ENCODE measurements at regions not wholly inside any gene's neighbourhood (a gene's known extent, or its start where the extent isn't known, plus 50 kb on each side); places are given as distances from the start of the nearest gene placed in this dataset.
"Not testable (repeated sequence)": the region's sequence is repeated elsewhere in the genome, so short reads cannot be mapped to it uniquely, and the experiment has no call there.

DNA sequence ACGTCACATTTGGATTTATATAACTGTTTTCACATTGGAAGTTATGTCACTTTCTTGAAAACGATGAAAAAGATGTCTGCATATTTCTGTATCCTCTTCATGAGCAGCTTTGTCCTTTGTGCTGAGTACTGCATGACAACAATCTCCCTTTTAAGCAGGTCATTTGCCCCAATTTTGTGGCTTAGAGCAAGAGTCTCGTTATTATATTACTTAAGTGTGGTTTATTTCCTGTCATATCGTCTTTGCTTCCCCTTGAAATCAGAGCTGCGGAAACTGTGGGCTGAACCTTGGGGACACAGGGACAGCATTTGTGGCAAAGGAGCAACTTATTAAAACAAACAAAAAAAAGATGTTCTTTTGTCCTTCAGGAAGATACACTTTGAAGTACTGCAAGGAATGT lies 254.0 kb upstream of the DSEL start:
- TF ChIP-seq, protein P1, sequence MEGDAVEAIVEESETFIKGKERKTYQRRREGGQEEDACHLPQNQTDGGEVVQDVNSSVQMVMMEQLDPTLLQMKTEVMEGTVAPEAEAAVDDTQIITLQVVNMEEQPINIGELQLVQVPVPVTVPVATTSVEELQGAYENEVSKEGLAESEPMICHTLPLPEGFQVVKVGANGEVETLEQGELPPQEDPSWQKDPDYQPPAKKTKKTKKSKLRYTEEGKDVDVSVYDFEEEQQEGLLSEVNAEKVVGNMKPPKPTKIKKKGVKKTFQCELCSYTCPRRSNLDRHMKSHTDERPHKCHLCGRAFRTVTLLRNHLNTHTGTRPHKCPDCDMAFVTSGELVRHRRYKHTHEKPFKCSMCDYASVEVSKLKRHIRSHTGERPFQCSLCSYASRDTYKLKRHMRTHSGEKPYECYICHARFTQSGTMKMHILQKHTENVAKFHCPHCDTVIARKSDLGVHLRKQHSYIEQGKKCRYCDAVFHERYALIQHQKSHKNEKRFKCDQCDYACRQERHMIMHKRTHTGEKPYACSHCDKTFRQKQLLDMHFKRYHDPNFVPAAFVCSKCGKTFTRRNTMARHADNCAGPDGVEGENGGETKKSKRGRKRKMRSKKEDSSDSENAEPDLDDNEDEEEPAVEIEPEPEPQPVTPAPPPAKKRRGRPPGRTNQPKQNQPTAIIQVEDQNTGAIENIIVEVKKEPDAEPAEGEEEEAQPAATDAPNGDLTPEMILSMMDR (IDR thresholded peaks at IDR 0.05; ENCODE audit: insufficient read depth, low read depth, low read length) = no peak
- DNase-seq (ENCODE audit: low read depth) = no peak
- Histone ChIP-seq H3K4me3 (ENCODE audit: low read depth, low read length) (no peak overlapping the region), H3K36me3 (ENCODE audit: control insufficient read depth, insufficient read depth, low read length) (no peaks in the 10 kb centered on the region), H3K27me3 (ENCODE audit: control insufficient read depth, insufficient read depth, low read length) (no peaks in the 10 kb centered on the region)
- ChIA-PET CTCF (no interaction called here), POLR2A (no interaction called here)

DNA sequence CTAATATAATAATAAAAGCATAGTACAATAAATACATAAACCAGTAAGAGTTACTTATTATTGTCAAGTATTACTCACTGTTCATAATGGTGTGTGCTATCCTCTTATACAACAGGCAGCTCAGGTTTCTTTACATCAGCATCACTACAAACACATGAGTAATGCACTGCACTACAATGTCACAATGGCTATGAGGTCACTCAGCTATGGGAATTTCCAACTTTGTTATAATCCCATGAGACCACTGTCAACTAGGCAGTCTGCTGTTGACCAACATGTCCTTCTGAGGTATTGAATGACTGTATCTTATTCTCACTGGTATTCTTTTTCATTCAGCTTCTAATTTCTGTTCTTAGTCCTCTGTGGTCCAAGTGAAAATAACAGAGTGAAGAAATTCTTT lies 250.4 kb upstream of the DSEL start:
- DNase-seq (ENCODE audit: low read depth) = peak; percentile 36
- no peaks in the 10 kb centered on the region for H3K27me3 ChIP-seq (ENCODE audit: control insufficient read depth, insufficient read depth, low read length)
- ChIA-PET CTCF (no interaction called here), POLR2A (no interaction called here)
- H3K4me3 ChIP-seq (ENCODE audit: low read depth, low read length) = no peak overlapping the region
- TF ChIP-seq, protein P1 (IDR thresholded peaks at IDR 0.05; ENCODE audit: insufficient read depth, low read depth, low read length) = no peak
- H3K36me3 ChIP-seq (ENCODE audit: control insufficient read depth, insufficient read depth, low read length) = no peaks in the 10 kb centered on the region

DNA sequence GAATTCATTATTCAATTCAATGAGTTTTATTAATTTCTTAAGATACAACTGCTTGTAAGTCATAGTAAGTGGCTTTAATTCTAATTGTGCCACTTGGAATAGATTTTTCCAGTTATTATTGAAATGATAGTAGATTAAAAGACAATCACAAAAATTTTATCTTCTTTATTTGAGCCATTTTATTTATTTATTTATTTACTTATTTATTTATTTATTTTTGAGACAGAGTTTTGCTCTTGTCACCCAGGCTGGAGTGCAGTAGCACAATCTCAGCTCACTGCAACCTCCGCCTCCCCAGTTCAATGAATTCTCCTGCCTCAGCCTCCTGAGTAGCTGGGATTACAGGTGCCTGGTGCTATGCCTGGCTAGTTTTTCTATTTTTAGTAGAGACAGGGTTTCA lies 235.7 kb upstream of the DSEL start:
- H3K36me3 ChIP-seq (ENCODE audit: control insufficient read depth, insufficient read depth, low read length); POLR2A ChIA-PET; H3K27me3 ChIP-seq (ENCODE audit: control insufficient read depth, insufficient read depth, low read length); CTCF ChIA-PET; H3K4me3 ChIP-seq (ENCODE audit: low read depth, low read length); DNase-seq (ENCODE audit: low read depth): not testable (repeated sequence)

DNA sequence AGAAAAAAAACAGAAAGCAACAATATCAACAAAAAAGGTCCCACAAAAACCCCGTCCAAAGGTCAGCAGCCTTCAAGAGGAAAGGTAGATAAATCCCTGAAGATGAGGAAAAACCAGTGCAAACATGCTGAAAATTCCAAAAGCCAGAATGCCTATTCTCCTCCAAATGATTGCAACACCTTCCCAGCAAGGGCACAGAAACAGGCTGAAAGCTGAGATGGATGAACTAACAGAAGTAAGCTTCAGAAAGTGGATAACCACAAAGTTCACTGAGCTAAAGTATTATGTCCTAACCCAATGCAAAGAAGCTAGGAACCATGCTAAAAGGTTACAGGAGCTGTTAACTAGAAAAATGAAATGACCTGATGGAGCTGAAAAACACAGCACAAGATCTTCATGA lies 226.4 kb upstream of the DSEL start:
- H3K27me3 ChIP-seq (ENCODE audit: control insufficient read depth, insufficient read depth, low read length) = no peaks in the 10 kb centered on the region
- POLR2A ChIA-PET = no interaction called here
- no peak for DNase-seq (ENCODE audit: low read depth)
- no peak overlapping the region for H3K4me3 ChIP-seq (ENCODE audit: low read depth, low read length)
- H3K36me3 ChIP-seq (ENCODE audit: control insufficient read depth, insufficient read depth, low read length) = no peaks in the 10 kb centered on the region
- TF ChIP-seq, protein P1 (IDR thresholded peaks at IDR 0.05; ENCODE audit: insufficient read depth, low read depth, low read length) = no peak
- CTCF ChIA-PET = interaction anchor here (1.3 to 1.5 kb wide), 2 partner anchors 10 to 17 kb away, joined by 3 to 7 read pairs; no protein-coding TSS in a partner anchor

DNA sequence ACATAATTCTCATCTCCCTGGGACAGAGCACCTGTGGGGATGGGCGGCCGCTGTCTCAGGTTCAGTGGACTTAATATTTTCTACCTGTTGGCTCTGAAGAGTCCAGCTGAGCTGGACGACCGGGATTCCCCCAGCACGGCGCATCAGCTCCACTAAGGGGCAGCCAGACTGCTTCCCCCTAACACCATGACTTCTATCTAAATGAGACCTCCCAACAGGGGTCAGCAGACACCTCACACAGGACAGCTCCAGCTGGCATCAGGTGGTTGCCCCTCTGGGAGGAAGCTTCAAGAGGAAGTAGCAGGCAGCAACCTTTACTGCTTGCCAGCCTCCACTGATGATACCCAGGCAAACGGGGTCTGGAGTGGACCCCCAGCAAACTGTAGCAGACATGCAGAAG lies 226.0 kb upstream of the DSEL start:
- DNase-seq (ENCODE audit: low read depth) = no peak
- TF ChIP-seq, protein P1 (IDR thresholded peaks at IDR 0.05; ENCODE audit: insufficient read depth, low read depth, low read length) = no peak
- CTCF ChIA-PET = interaction anchor here (1.3 to 1.5 kb wide), 2 partner anchors 10 to 17 kb away, joined by 3 to 7 read pairs; no protein-coding TSS in a partner anchor

DNA sequence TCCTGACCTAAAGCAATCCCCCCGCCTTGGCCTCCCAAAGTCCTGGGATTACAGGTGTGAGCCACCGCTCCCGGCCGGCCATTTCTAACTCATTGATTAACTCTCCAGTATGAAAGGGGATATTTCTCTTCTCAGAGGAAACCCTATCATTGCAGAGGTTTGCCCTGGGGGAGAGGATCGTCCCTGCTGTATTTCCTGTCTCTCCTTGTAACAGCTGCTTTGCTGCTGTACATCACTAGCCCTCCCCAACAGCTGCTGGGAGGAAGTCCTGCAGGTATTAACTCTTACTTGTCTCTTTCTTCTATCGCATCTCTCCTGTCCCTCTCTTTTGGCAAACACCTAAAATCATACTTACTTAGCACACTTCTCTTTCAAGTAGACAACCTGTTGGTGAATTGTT lies 219.0 kb upstream of the DSEL start:
- no peaks in the 10 kb centered on the region for H3K27me3 ChIP-seq (ENCODE audit: control insufficient read depth, insufficient read depth, low read length)
- no peak for DNase-seq (ENCODE audit: low read depth)
- ChIA-PET CTCF (no interaction called here), POLR2A (no interaction called here)
- TF ChIP-seq, protein P1 (IDR thresholded peaks at IDR 0.05; ENCODE audit: insufficient read depth, low read depth, low read length) = no peak
- no peak overlapping the region for H3K4me3 ChIP-seq (ENCODE audit: low read depth, low read length)
- H3K36me3 ChIP-seq (ENCODE audit: control insufficient read depth, insufficient read depth, low read length) = no peaks in the 10 kb centered on the region

More for the DNA sequence above, 226.0 kb upstream of the DSEL start:
- Histone ChIP-seq H3K4me3 (ENCODE audit: low read depth, low read length) (no peak overlapping the region), H3K27me3 (ENCODE audit: control insufficient read depth, insufficient read depth, low read length) (no peaks in the 10 kb centered on the region), H3K36me3 (ENCODE audit: control insufficient read depth, insufficient read depth, low read length) (no peaks in the 10 kb centered on the region)
- POLR2A ChIA-PET = no interaction called here
